Activated effector memory CD4-positive, alpha-beta T cell treated with anti-CD3 and anti-CD28 coated beads, Interleukin-2, amount 50 U/mL, for 16 hours (primary cell): ENCODE measurements at regions not wholly inside any gene's neighbourhood (a gene's known extent, or its start where the extent isn't known, plus 50 kb on each side); places are given as distances from the start of the nearest gene placed in this dataset.
"Not testable (repeated sequence)": the region's sequence is repeated elsewhere in the genome, so short reads cannot be mapped to it uniquely, and the experiment has no call there.

ENCODE experiments used
- DNase-seq: peaks from one replicate; pipeline ENCODE4 v3.0.0-alpha.2; 2020

GRCh38 chr1:149279512-149279911 lies 176.2 kb upstream of the NBPF9 start:
- not testable (repeated sequence) for DNase-seq

- DNase-seq: not testable (repeated sequence)
Measured at GRCh38 chr1:149284773-149285172, 181.4 kb upstream of the NBPF9 start.

GRCh38 chr1:149285205-149285604 lies 181.9 kb upstream of the NBPF9 start:
- DNase-seq: not testable (repeated sequence)

- DNase-seq: peak; percentile 81
Measured at GRCh38 chr1:149285638-149286037, 182.3 kb upstream of the NBPF9 start.

GRCh38 chr1:149288580-149288979 lies 185.2 kb upstream of the NBPF9 start:
- not testable (repeated sequence) for DNase-seq

GRCh38 chr1:149300478-149301218 lies 174.2 kb upstream of the NBPF19 start:
- DNase-seq: not testable (repeated sequence)

GRCh38 chr1:149301282-149301681 lies 173.6 kb upstream of the NBPF19 start:
- DNase-seq: not testable (repeated sequence)

- not testable (repeated sequence) for DNase-seq
Measured at GRCh38 chr1:149304796-149305195, 170.0 kb upstream of the NBPF19 start.

- DNase-seq: not testable (repeated sequence)
Measured at GRCh38 chr1:149307640-149308039, 167.2 kb upstream of the NBPF19 start.

GRCh38 chr1:149314921-149315320 lies 159.9 kb upstream of the NBPF19 start:
- DNase-seq: not testable (repeated sequence)

GRCh38 chr1:149320971-149321731 lies 153.7 kb upstream of the NBPF19 start:
- not testable (repeated sequence) for DNase-seq

- not testable (repeated sequence) for DNase-seq
Measured at GRCh38 chr1:149321732-149322016, 153.2 kb upstream of the NBPF19 start.

- DNase-seq: not testable (repeated sequence)
Measured at GRCh38 chr1:149330081-149330335, 144.8 kb upstream of the NBPF19 start.

GRCh38 chr1:149336082-149336481 lies 138.8 kb upstream of the NBPF19 start:
- not testable (repeated sequence) for DNase-seq

- not testable (repeated sequence) for DNase-seq
Measured at GRCh38 chr1:149338221-149338691, 136.6 kb upstream of the NBPF19 start.

GRCh38 chr1:149338698-149339097 lies 136.1 kb upstream of the NBPF19 start:
- not testable (repeated sequence) for DNase-seq

GRCh38 chr1:149349448-149349847 lies 125.4 kb upstream of the NBPF19 start:
- DNase-seq: not testable (repeated sequence)

- not testable (repeated sequence) for DNase-seq
Measured at GRCh38 chr1:149352205-149352604, 122.6 kb upstream of the NBPF19 start.

- not testable (repeated sequence) for DNase-seq
Measured at GRCh38 chr1:149354579-149354978, 120.3 kb upstream of the NBPF19 start.

- not testable (repeated sequence) for DNase-seq
Measured at GRCh38 chr1:149355748-149356147, 119.1 kb upstream of the NBPF19 start.

GRCh38 chr1:149356152-149356551 lies 118.7 kb upstream of the NBPF19 start:
- DNase-seq: not testable (repeated sequence)

GRCh38 chr1:149360351-149360750 lies 114.5 kb upstream of the NBPF19 start:
- not testable (repeated sequence) for DNase-seq

- DNase-seq: not testable (repeated sequence)
Measured at GRCh38 chr1:149361310-149361709, 113.5 kb upstream of the NBPF19 start.
